ENCODE measurements at regions not wholly inside any gene's neighbourhood (a gene's known extent, or its start where the extent isn't known, plus 50 kb on each side); places are given as distances from the start of the nearest gene placed in this dataset.

GRCh38 chr11:19377881-19378280, 137.1 kb upstream of the E2F8 start:
- Histone ChIP-seq H3K9ac (ENCODE audit: insufficient read depth in 1 of 2, low read depth in 2 of 2, low read length in 2 of 2) (no peak overlapping the region), H3K27ac (ENCODE audit: extremely low read depth, low read depth, low read length) (no peak overlapping the region), H3K36me3 (ENCODE audit: control insufficient read depth, insufficient read depth, low read length) (no peaks in the 10 kb centered on the region), H2AFZ (ENCODE audit: low read depth, low read length) (no peak overlapping the region), H3K79me2 (ENCODE audit: control insufficient read depth, insufficient read depth, low read length) (no peaks in the 10 kb centered on the region), H4K20me1 (replicated peaks; ENCODE audit: control insufficient read depth, insufficient read depth, low read length) (no peaks in the 10 kb centered on the region), H3K9me3 (replicated peaks; ENCODE audit: control insufficient read depth, insufficient read depth, low read depth, low read length) (no peaks in the 10 kb centered on the region), H3K27me3 (ENCODE audit: control insufficient read depth in 2 of 2, insufficient read depth in 2 of 2, low read length in 2 of 2) (peaks cover 14 to 37% of the 10 kb centered on the region in 2 experiments), H3K4me3 (no peak overlapping the region), H3K9me1 (ENCODE audit: control insufficient read depth, insufficient read depth, low read length) (peaks cover 3% of the 10 kb centered on the region), H3K4me1 (replicated peaks in 1 of 2; ENCODE audit: control insufficient read depth in 2 of 2, insufficient read depth in 2 of 2, low read length in 2 of 2) (no peaks in the 10 kb centered on the region), H3K4me2 (ENCODE audit: insufficient read depth, low read length) (no peak overlapping the region)
- WGBS (ENCODE audit: insufficient coverage, low coverage, missing lambda C conversion rate) = 47% methylated on average over 3 of the region's 4 CpGs
- BruUV-seq (replicated peaks) = no TSS peak
- intact Hi-C loops (cut with micrococcal nuclease) = no loop called here
- in situ Hi-C loops (cut with MboI) = no loop called here
- FAIRE-seq (no peak), DNase-seq (ENCODE audit: extremely low read depth in 1 of 4, low spot score in 3 of 4) (no peak), ATAC-seq (no peak)
- TF ChIP-seq PCBP2 (IDR thresholded peaks at IDR 0.05; ENCODE audit: low read depth, low read length, poor library complexity, severe bottlenecking) (no peak), SIN3A (IDR thresholded peaks at IDR 0.05; ENCODE audit: borderline replicate concordance in 2 of 2, control insufficient read depth in 1 of 2, low read depth in 2 of 2, low read length in 2 of 2) (no peak), MLLT1 (IDR thresholded peaks at IDR 0.05) (no peak), ZNF23 (CRISPR knock-in tag; IDR thresholded peaks at IDR 0.05) (no peak), C11orf30 (IDR thresholded peaks at IDR 0.05; ENCODE audit: low read depth) (no peak), ZNF57 (CRISPR knock-in tag; IDR thresholded peaks at IDR 0.05) (no peak), RFX5 (IDR thresholded peaks at IDR 0.05; ENCODE audit: low read depth, low read length) (no peak), ZNF274 (IDR thresholded peaks at IDR 0.05; ENCODE audit: borderline replicate concordance, low read depth, low read length) (no peak)
- ChIA-PET POLR2A (no interaction called here), CTCF (ENCODE audit: low intra/inter-chr PET ratio) (no interaction called here)
